H1 (cell line): ENCODE measurements at regions not wholly inside any gene's neighbourhood (a gene's known extent, or its start where the extent isn't known, plus 50 kb on each side); places are given as distances from the start of the nearest gene placed in this dataset.

ENCODE experiments used
- CTCF ChIA-PET: fragments of 300-600 bp; sonication (Branson Sonifier 250); formaldehyde crosslinking; loops from one replicate; lab custom pipeline; 2021; ENCODE audit not compliant: partially characterized antibody; lab: Charles Lee
- POLR2A ChIA-PET: fragments of 300-600 bp; sonication (Branson Sonifier 250); formaldehyde crosslinking; loops from one replicate; lab custom pipeline; 2021; ENCODE audit warnings: inconsistent platforms; ENCODE audit not compliant: partially characterized antibody; lab: Charles Lee
- DNase-seq, 2 experiments: peaks; one replicate each; pipeline versions ENCODE4 v3.0.0 to v3.0.0-alpha.2; 2010 to 2022; ENCODE audit warnings: low spot score in 2 of 2, low read depth in 1 of 2, mixed read lengths in 1 of 2
- FAIRE-seq: peaks from 2 replicates; lab custom pipeline; 2011; peaks lifted over from hg19 to GRCh38; lab: Jason Lieb, UNC
- H2AFZ ChIP-seq: 2 replicates; pipeline ENCODE4 v1.8.1; 2012; ENCODE audit warnings: low read length, inconsistent platforms
- H2AK5ac ChIP-seq: 2 replicates; pipeline ENCODE4 v1.6.1; 2013; ENCODE audit warnings: low read depth, low read length
- H2BK120ac ChIP-seq: replicated peaks from 2 replicates; pipeline ENCODE3; 2013; ENCODE audit warnings: low read depth, low read length, inconsistent platforms
- H2BK12ac ChIP-seq: 2 replicates; pipeline ENCODE4 v1.6.1; 2013; ENCODE audit warnings: low read depth, low read length
- H2BK15ac ChIP-seq: 2 replicates; pipeline ENCODE4 v1.6.1; 2013; ENCODE audit warnings: low read length
- H2BK20ac ChIP-seq: 2 replicates; pipeline ENCODE4 v1.6.1; 2013; ENCODE audit warnings: low read length
- H2BK5ac ChIP-seq: 2 replicates; pipeline ENCODE4 v1.6.1; 2013; ENCODE audit warnings: low read depth, low read length
- H3K14ac ChIP-seq: 2 replicates; pipeline ENCODE4 v1.6.1; 2013; ENCODE audit warnings: inconsistent platforms; ENCODE audit not compliant: insufficient read length
- H3K18ac ChIP-seq: 2 replicates; pipeline ENCODE4 v1.6.1; 2013; ENCODE audit warnings: low read length; ENCODE audit errors: extremely low read depth
- H3K23ac ChIP-seq: 2 replicates; pipeline ENCODE4 v1.6.1; 2013; ENCODE audit warnings: inconsistent platforms; ENCODE audit not compliant: insufficient read length
- H3K23me2 ChIP-seq: 2 replicates; pipeline ENCODE4 v1.6.1; 2013; ENCODE audit warnings: low read depth, low read length
- H3K27ac ChIP-seq: 2 replicates; pipeline ENCODE4 v1.6.1; 2011; ENCODE audit warnings: low read depth, low read length, inconsistent platforms
- H3K27me3 ChIP-seq, 4 experiments: replicated peaks in 1 of 4; 1 replicate in 1 of 4; 2 replicates in 3 of 4; pipeline versions ENCODE4 v1.6.1 to v1.8.1; 2011 to 2013; ENCODE audit warnings: low read length in 3 of 4, mild to moderate bottlenecking in 3 of 4, inconsistent platforms in 2 of 4, mixed read lengths in 2 of 4, moderate library complexity in 1 of 4; ENCODE audit not compliant: control insufficient read depth in 3 of 4, insufficient read depth in 3 of 4; ENCODE audit errors: extremely low read depth in 1 of 4
- H3K36me3 ChIP-seq, 4 experiments: 2 replicates each; pipeline versions ENCODE4 v1.6.1 to v1.8.1; 2011 to 2013; ENCODE audit warnings: mild to moderate bottlenecking in 4 of 4, low read length in 3 of 4, moderate library complexity in 2 of 4, control low read depth in 1 of 4, inconsistent platforms in 1 of 4; ENCODE audit not compliant: insufficient read depth in 4 of 4, control insufficient read depth in 2 of 4
- H3K4ac ChIP-seq: replicated peaks from 2 replicates; pipeline ENCODE3; 2013; ENCODE audit warnings: low read length, low read depth, mixed read lengths, inconsistent platforms; ENCODE audit not compliant: insufficient read length
- H3K4me1 ChIP-seq, 4 experiments: replicated peaks in 1 of 4; 1 replicate in 1 of 4; 2 replicates in 3 of 4; pipeline versions ENCODE4 v1.6.1 to v1.8.1; 2011 to 2013; ENCODE audit warnings: low read length in 3 of 4, inconsistent platforms in 2 of 4, mixed read lengths in 1 of 4; ENCODE audit not compliant: insufficient read depth in 4 of 4, control insufficient read depth in 3 of 4
- H3K4me2 ChIP-seq, 2 experiments: 2 replicates each; pipeline versions ENCODE4 v1.6.1 to v1.8.1; 2011 to 2013; ENCODE audit warnings: low read depth in 2 of 2, low read length in 2 of 2, control low read depth in 1 of 2, inconsistent platforms in 1 of 2, mild to moderate bottlenecking in 1 of 2; ENCODE audit not compliant: insufficient read depth in 1 of 2
- H3K4me3 ChIP-seq, 4 experiments: fragments of 200-600, 300-600 bp in 1 of 4; sonication (generic), shearing (Covaris generic), sonication (Bioruptor Twin) in 1 of 4; 2 replicates each; pipeline versions ENCODE4 v1.5.1 to v1.8.1; 2011 to 2016; ENCODE audit warnings: low read length in 4 of 4, low read depth in 3 of 4, control low read depth in 2 of 4, inconsistent platforms in 2 of 4, mild to moderate bottlenecking in 2 of 4, mixed read lengths in 1 of 4, moderate library complexity in 1 of 4; ENCODE audit not compliant: insufficient read depth in 2 of 4; ENCODE audit errors: extremely low read depth in 1 of 4
- H3K56ac ChIP-seq: replicated peaks from 2 replicates; pipeline ENCODE3; 2013; ENCODE audit warnings: low read depth, mild to moderate bottlenecking, mixed read lengths, low read length, inconsistent platforms; ENCODE audit not compliant: insufficient read length
- H3K79me1 ChIP-seq: 2 replicates; pipeline ENCODE4 v1.6.1; 2013; ENCODE audit warnings: low read depth, low read length, control low read depth
- H3K79me2 ChIP-seq, 2 experiments: 2 replicates each; pipeline versions ENCODE4 v1.6.1 to v1.8.1; 2012 to 2013; ENCODE audit warnings: low read length in 2 of 2, mild to moderate bottlenecking in 2 of 2, inconsistent platforms in 1 of 2; ENCODE audit not compliant: insufficient read depth in 2 of 2, control insufficient read depth in 1 of 2
- H3K9ac ChIP-seq, 4 experiments: replicated peaks in 1 of 4; 1 replicate in 1 of 4; 2 replicates in 3 of 4; pipeline versions ENCODE4 v1.6.1 to v1.8.1; 2011 to 2013; ENCODE audit warnings: low read depth in 3 of 4, low read length in 3 of 4, control low read depth in 2 of 4, mild to moderate bottlenecking in 2 of 4, moderate library complexity in 2 of 4, inconsistent platforms in 1 of 4; ENCODE audit errors: extremely low read depth in 1 of 4
- H3K9me3 ChIP-seq, 2 experiments: 2 replicates each; pipeline versions ENCODE4 v1.6.1 to v1.8.1; 2012 to 2013; ENCODE audit warnings: mild to moderate bottlenecking in 2 of 2, moderate library complexity in 2 of 2, control low read depth in 1 of 2, inconsistent platforms in 1 of 2, low read depth in 1 of 2, low read length in 1 of 2, mixed read lengths in 1 of 2; ENCODE audit not compliant: insufficient read depth in 2 of 2
- H4K20me1 ChIP-seq, 2 experiments: replicated peaks in 1 of 2; 2 replicates each; pipeline versions ENCODE3 to v1.8.1; 2011 to 2013; ENCODE audit warnings: inconsistent platforms in 2 of 2, low read length in 2 of 2, mild to moderate bottlenecking in 1 of 2; ENCODE audit not compliant: insufficient read depth in 2 of 2, control insufficient read depth in 1 of 2
- H4K5ac ChIP-seq: 2 replicates; pipeline ENCODE4 v1.6.1; 2013; ENCODE audit warnings: low read length, low read depth, mixed read lengths, inconsistent platforms; ENCODE audit not compliant: insufficient read length
- H4K8ac ChIP-seq: 2 replicates; pipeline ENCODE4 v1.8.0; 2013; ENCODE audit warnings: mild to moderate bottlenecking, moderate library complexity, low read length, inconsistent platforms; ENCODE audit not compliant: insufficient read depth; ENCODE audit errors: extremely low read depth
- H4K91ac ChIP-seq: replicated peaks from 2 replicates; pipeline ENCODE3; 2013; ENCODE audit warnings: low read length, mixed read lengths, inconsistent platforms; ENCODE audit not compliant: insufficient read length
- KDM5A ChIP-seq: fragments of 200-600 bp; IDR thresholded peaks from 2 replicates; pipeline ENCODE4 v1.7.1; 2012; ENCODE audit warnings: mild to moderate bottlenecking, low read length, inconsistent platforms, mixed read lengths
- POLR2A ChIP-seq, 2 experiments: IDR thresholded peaks; 1 replicate in 1 of 2; 2 replicates in 1 of 2; pipeline ENCODE4 v1.6.1; 2011; ENCODE audit warnings: low read depth in 2 of 2, low read length in 2 of 2, mild to moderate bottlenecking in 2 of 2; ENCODE audit errors: control extremely low read depth in 1 of 2
- POU5F1 ChIP-seq: IDR thresholded peaks from 2 replicates; pipeline ENCODE4 v1.6.1; 2011; ENCODE audit warnings: low read depth, mild to moderate bottlenecking, low read length, moderate library complexity
- RAD21 ChIP-seq, 2 experiments: IDR thresholded peaks in 1 of 2; conservative IDR thresholded peaks in 1 of 2; 2 replicates each; pipeline ENCODE4 v1.6.1; 2011; ENCODE audit warnings: low read depth in 2 of 2, low read length in 2 of 2, improper control_type of control experiment in 1 of 2, inconsistent platforms in 1 of 2, mild to moderate bottlenecking in 1 of 2, moderate library complexity in 1 of 2
- RNF2 ChIP-seq: fragments of 200-900, 300-1000 bp; sonication (generic); IDR thresholded peaks from 2 replicates; pipeline ENCODE4 v1.7.1; 2016; ENCODE audit warnings: borderline replicate concordance, low read depth, mild to moderate bottlenecking, antibody characterized with exemption, low read length; ENCODE audit not compliant: poor library complexity, severe bottlenecking; ENCODE audit errors: missing control alignments
- SIRT6 ChIP-seq: IDR thresholded peaks from one replicate; pipeline ENCODE4 v1.7.1; 2012; ENCODE audit warnings: low read length, inconsistent platforms
- TEAD4 ChIP-seq: IDR thresholded peaks from 2 replicates; pipeline ENCODE4 v1.6.1; 2012; ENCODE audit warnings: low read depth, low read length, inconsistent platforms, mixed read lengths
- WGBS, 2 experiments: shearing (Covaris generic) in 1 of 2; methylation state at CpG; one replicate each; pipeline versions ENCODE4 v1.1.6 to v1.1.7; 2013 to 2015; ENCODE audit warnings: low lambda C conversion rate in 2 of 2, mixed read lengths in 2 of 2, inconsistent platforms in 1 of 2, low coverage in 1 of 2, missing lambda C conversion rate in 1 of 2; ENCODE audit not compliant: insufficient replicate concordance in 2 of 2, insufficient coverage in 1 of 2, insufficient read length in 1 of 2; ENCODE audit errors: extremely low coverage in 1 of 2, missing lambda C conversion rate in 1 of 2; 5-methylcytosine and 5-hydroxymethylcytosine counted together
- TF ChIP-seq, protein P1 (sequence below): IDR thresholded peaks from 2 replicates; pipeline ENCODE4 v1.6.1; 2011; ENCODE audit warnings: low read depth, mild to moderate bottlenecking, low read length; ENCODE audit not compliant: insufficient read depth
- TF ChIP-seq, protein P2 (sequence below): IDR thresholded peaks from 2 replicates; pipeline ENCODE4 v1.6.1; 2012; ENCODE audit warnings: inconsistent platforms

DNA sequence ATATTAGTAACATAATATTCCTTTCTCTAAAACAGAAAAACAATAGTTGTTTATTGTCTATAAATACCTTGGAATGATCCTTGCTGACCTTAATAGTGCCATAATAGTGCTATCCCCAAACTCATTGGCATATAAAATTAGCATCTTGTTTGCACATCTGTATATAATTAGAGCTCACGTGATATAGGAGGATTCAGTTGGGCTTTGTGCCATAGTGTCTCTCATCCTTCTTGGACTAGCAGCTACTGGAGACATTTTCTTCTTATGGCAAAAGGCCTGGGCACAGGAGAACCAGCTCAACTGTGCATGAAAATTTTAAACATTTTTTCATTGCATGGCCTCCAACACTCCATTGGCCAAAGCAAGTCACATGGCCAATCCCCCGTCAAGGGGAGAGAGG, 342.5 kb downstream of the SPATA31D1 start:
- no peak overlapping the region for H3K4me2 ChIP-seq
- H3K23me2 ChIP-seq = no peaks in the 10 kb centered on the region; the same call in 1 of the 2 replicates
- no peaks in the 10 kb centered on the region for H3K79me2 ChIP-seq
- H3K56ac ChIP-seq = no peak overlapping the region
- POLR2A ChIA-PET = no interaction called here
- H4K5ac ChIP-seq = no peak overlapping the region
- H3K9ac ChIP-seq = no peak overlapping the region
- no peak overlapping the region for H3K4me3 ChIP-seq
- no peak overlapping the region for H3K14ac ChIP-seq
- no peaks in the 10 kb centered on the region for H3K4me1 ChIP-seq
- 80% methylated on average over 2 of the region's 2 CpGs; no CpG with 5 or more reads in 1 of the 2 experiments for WGBS, 2 experiments
- CTCF ChIA-PET = no interaction called here
- H3K4ac ChIP-seq = no peak overlapping the region
- no peak overlapping the region for H2BK15ac ChIP-seq
- no peak overlapping the region for H2AK5ac ChIP-seq
- no peak overlapping the region for H2AFZ ChIP-seq
- no peak overlapping the region for H2BK12ac ChIP-seq
- H2BK20ac ChIP-seq = no peak overlapping the region
- H2BK120ac ChIP-seq = no peak overlapping the region
- no peak overlapping the region for H3K23ac ChIP-seq
- no peak overlapping the region for H4K91ac ChIP-seq
- 0 out of 4 replicates have a peak, but pooled peaks cover 0 to under 1% of the 10 kb centered on the region in 2 experiments for H3K9me3 ChIP-seq
- H3K18ac ChIP-seq = no peak overlapping the region
- no peaks in the 10 kb centered on the region for H3K36me3 ChIP-seq
- no peak for FAIRE-seq
- no peak overlapping the region for H3K27ac ChIP-seq
- TF ChIP-seq POU5F1 (no peak), POLR2A (IDR thresholded peaks at IDR 0.05; ENCODE audit: control extremely low read depth in 1 of 2, low read depth in 2 of 2, low read length in 2 of 2) (no peak), TEAD4 (no peak), RAD21 (IDR thresholded peaks at IDR 0.05 in 1 of 2, conservative IDR thresholded peaks at IDR 0.05 in 1 of 2; ENCODE audit: low read depth in 2 of 2, low read length in 2 of 2) (no peak), SIRT6 (no peak), RNF2 (no peak), KDM5A (no peak)
- TF ChIP-seq, protein P1, sequence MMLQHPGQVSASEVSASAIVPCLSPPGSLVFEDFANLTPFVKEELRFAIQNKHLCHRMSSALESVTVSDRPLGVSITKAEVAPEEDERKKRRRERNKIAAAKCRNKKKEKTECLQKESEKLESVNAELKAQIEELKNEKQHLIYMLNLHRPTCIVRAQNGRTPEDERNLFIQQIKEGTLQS = no peak
- TF ChIP-seq, protein P2, sequence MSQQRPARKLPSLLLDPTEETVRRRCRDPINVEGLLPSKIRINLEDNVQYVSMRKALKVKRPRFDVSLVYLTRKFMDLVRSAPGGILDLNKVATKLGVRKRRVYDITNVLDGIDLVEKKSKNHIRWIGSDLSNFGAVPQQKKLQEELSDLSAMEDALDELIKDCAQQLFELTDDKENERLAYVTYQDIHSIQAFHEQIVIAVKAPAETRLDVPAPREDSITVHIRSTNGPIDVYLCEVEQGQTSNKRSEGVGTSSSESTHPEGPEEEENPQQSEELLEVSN = no peak
- H3K79me1 ChIP-seq = no peaks in the 10 kb centered on the region
- DNase-seq = no peak
- no peak overlapping the region for H4K8ac ChIP-seq
- H4K20me1 ChIP-seq = no peaks in the 10 kb centered on the region
- no peak overlapping the region for H2BK5ac ChIP-seq
- no peaks in the 10 kb centered on the region for H3K27me3 ChIP-seq
